Inflammatory macrophage (primary cell): ENCODE measurements at regions not wholly inside any gene's neighbourhood (a gene's known extent, or its start where the extent isn't known, plus 50 kb on each side); places are given as distances from the start of the nearest gene placed in this dataset.

Experiments
- DNase-seq, 2 donors: peaks; one replicate each; pipeline ENCODE4 v3.0.0-alpha.2; 2020 to 2022

- DNase-seq = no peak
These were observed 58.4 kb downstream of the ARL4C start for GRCh38 chr2:234438305-234438977.

DNA sequence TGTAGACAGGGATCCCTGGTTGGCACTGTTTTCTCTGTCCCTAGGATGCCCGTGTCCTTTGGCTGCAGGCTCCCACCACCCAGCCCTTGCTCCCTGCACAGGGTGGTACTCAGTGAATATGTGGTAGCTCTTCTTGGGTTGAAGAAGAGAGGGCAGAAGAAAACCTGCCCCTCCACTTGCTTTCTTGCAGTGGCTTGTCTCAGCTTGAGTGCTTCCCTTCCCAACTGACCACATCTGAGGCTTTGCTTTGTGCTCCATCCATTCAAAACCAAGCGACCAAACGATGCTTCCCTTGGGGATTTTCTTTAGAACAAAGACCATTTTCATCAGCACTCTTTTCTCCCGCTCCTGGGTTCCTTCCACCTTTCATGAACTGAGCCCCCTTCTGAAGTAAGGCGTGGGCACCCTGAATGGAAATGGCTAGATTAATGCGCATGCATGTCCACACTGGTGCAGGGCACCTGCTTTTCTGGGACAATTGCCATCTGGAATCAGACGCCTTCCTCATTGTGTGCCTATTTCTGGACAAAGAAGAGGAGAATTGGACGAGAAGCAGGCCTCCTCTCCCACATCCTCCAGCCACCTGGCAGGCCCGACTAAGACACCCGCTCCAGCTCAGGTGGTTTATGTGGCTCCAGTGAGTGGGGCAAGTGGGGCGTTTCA lies 59.1 kb downstream of the ARL4C start:
- DNase-seq = no peak

DNA sequence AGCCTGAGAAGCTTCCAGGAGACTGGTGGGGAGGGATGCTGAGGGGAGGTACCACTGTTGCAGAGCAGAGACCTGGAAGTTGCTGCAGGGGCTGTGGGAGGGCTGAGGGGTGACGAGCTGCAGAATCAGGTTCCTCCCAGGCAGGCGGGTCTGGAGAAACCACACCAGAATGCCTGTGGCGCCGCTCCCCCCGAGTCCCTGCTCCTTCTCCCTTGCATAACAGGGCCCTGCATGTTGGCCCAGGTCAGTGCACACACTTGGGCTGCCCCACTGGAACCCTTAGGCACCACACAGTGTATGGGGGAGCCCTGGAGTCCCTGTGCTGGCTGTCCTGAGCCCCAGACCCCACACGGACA lies 60.4 kb downstream of the ARL4C start:
- DNase-seq = no peak

DNA sequence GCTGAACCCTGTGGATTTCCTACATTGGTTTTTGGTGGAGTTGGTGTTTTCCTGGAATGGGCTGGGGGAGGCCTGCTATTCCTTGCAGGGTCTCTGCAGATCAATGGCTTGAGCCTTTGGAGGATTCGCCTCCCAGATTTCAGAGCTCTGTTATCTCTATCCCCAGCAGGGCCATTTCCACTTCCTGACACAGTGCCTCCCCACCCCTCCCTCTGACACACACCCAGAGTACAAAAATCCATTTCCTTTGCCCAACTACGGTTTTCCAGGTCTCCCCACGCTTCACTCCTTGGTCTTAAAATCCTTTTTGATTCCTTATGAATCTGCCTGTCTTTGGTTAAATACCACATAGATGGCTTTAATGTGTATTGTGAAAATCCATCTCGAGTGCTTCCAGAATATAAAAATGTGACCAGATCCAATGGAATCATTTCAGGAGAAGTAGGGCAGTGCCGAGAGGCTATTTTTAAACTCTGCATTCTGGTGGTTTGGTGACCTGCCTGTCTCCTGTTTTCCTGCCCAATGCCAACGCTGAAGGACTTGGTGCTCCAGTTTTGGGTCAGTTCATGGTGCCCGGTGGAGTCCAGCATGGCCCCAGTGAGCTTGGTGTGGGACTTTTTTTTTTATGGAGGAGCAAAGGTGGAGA lies 60.9 kb downstream of the ARL4C start:
- DNase-seq = no peak

- no peak for DNase-seq
These were observed 63.7 kb downstream of the ARL4C start for GRCh38 chr2:234433201-234433600.

GRCh38 chr2:234430871-234431270 lies 66.0 kb downstream of the ARL4C start:
- DNase-seq = no peak

GRCh38 chr2:234429265-234429664 lies 67.6 kb downstream of the ARL4C start:
- DNase-seq = no peak

GRCh38 chr2:234427081-234428061 lies 69.5 kb downstream of the ARL4C start:
- peak; percentile 14 to 44 for DNase-seq

GRCh38 chr2:234426616-234427015 lies 70.3 kb downstream of the ARL4C start:
- peak; percentile 59 to 76 for DNase-seq

GRCh38 chr2:234425639-234426603 lies 71.0 kb downstream of the ARL4C start:
- peak; percentile 22 to 46 for DNase-seq

GRCh38 chr2:234423884-234424283 lies 73.0 kb downstream of the ARL4C start:
- no peak for DNase-seq

GRCh38 chr2:234422981-234423431 lies 73.9 kb downstream of the ARL4C start:
- no peak for DNase-seq

DNA sequence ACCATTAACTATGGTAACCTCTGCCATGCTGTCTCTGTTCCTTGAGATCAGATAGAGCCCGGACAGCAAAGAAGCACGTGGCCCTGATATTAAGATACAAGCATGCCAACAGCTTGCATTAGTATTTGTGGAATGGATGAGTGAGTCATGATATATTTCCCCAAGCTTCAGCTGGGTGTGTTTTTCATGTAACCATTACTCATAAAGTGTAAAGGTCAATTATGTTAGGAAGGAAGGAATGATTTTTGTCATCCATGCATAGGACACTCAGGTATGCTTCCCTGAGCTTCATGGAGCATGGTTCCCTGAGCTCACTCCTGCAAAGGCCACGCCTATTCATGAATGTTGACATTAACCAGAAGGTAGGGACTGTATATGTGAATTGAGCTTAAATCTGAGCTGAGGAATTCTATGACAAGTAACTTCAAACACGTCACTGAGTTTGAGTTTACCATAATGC lies 74.6 kb downstream of the ARL4C start:
- peak; percentile 56 to 64 for DNase-seq

- DNase-seq = no peak
These were observed 76.5 kb downstream of the ARL4C start for GRCh38 chr2:234420408-234420807.

- no peak for DNase-seq
These were observed 77.2 kb downstream of the ARL4C start for GRCh38 chr2:234419726-234420125.

DNA sequence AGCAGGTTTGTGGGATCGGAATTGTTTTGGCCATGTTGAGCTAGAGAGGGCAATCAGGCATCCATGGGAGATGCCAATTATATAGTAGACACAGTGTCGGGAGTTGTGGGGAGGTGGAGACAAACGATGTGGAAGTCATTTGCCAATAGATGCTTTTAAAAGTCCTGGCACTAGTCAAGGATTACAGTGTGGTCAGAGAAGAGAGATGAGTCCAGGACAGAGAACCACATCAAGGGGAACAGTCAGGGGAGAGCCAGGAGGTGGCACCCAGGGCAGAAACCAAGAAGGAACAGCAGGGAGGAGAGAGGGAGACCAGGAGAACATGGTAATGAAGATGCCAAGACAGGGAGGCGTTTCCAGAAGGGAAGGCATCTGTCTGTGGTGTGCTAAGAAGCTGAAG lies 81.2 kb downstream of the ARL4C start:
- no peak for DNase-seq

GRCh38 chr2:234414596-234414995 lies 82.3 kb downstream of the ARL4C start:
- DNase-seq = peak; percentile 44 to 45

- no peak for DNase-seq
These were observed 84.2 kb downstream of the ARL4C start for GRCh38 chr2:234412726-234413125.

DNA sequence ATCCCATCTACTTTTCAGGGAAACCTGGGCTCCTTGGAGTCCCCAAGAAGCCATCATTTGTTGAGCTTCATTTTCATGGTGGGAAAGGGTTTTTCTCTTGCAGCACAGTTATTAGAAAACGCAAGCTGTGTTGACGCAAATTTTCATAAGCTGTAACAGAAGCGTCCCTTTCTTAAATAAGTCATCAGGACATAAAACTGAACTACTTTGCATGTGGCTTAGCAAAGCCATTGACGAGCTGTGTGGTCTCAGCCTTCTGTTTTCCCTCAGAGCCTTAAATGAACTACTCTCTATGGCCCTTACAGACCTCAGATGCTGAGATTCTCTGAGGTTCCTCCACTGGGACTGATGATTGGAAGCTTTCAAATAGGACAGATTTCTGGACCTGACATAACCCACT lies 85.1 kb downstream of the ARL4C start:
- no peak for DNase-seq

DNA sequence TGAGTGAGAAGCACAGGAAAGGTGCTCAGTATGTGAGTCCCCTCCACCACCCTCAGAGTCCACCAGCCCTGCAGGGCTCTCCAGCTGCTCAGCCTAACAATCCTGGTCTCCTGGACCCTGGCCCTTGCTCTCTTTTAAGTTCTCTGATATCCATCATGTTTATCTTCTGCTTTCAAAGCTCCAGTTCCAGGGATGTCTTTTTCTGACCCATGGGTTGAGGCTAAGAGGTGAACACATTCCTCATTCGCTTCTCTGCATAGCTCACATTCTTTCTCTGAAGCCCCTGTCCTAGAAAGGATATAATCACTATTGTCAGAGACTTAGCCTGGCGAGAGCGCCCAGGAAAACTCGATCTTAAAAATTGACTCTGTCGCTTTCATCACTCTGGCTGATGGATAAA lies 86.4 kb downstream of the ARL4C start:
- no peak for DNase-seq

- DNase-seq = no peak
These were observed 87.3 kb downstream of the ARL4C start for GRCh38 chr2:234409590-234409989.
